HUDEP-2 (cell line): ENCODE measurements at regions not wholly inside any gene's neighbourhood (a gene's known extent, or its start where the extent isn't known, plus 50 kb on each side); places are given as distances from the start of the nearest gene placed in this dataset.
A peak's percentile ranks its signal among the peaks of the same experiment; 100 is the strongest.

Source experiments
- DNase-seq, 76 experiments: peaks; one replicate each; lab custom pipeline; 2025; ENCODE audit not compliant: unreplicated experiment in 76 of 76; lab: John Stamatoyannopoulos, UW

DNA sequence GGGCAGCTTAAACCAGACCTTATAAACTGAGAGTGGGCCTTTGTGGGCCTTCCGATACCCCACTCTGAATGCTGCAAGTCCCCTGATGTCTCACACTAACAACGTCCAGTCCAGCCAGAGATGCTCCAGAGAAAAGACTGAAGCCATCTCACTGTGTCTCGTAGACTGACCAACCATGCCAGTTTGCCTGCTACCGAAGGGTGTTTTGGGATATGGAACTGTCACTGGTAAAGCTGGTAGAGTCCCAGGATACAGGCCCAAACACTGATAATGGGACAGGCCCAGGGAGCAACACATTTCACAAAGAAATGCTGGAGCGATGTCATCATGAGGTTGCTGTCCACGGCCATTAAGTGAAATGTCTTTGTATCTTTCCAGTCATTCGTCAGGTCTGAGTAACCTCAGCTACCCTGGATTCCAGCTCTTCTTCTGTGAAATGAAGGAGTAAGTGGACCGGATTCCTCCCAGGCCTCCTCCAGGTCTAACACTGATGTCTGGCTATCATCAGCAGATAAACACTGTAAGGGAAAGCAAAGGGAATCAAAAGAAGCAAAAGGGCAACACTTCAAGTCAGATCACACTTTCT lies 81.6 kb downstream of the SLC5A7 start:
- DNase-seq: no peak

DNA sequence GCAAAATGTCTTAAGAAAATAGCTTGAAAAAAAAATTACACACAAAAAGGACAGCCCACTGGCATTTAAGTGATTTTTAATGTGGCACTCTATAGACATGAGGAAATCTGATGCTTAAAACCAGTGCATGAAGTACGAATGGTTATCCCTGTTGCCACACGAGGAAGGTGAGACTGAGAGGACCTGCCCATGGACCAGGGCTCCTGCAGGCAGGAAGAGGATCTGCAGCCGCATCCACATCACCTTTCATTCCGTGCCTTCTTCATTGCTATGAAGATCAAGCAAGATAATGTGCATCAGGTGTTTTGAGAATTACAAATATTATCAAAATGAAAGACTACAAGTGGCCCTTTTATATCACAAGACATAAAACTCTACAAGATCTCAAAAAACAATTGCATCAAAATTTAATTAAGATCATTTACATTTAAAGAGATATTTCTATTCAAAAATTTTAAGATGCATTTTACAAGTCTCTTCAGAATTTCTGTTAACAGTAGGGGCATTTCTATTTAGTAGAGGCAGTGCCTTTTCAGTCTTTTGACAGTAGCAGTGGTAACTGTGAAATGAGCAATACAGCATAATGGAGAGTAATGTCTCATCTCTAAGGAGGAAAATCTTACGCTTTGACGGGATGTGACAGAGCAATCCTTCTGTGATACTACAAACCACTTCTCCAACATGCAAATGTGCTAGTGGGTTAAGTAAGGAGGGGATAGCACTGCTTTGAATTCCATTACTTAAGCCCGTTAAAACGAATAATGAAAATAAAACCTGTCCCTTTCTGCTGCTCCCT lies 83.4 kb downstream of the SLC5A7 start:
- DNase-seq: peak in 1 of 76 experiments; percentile 1

DNA sequence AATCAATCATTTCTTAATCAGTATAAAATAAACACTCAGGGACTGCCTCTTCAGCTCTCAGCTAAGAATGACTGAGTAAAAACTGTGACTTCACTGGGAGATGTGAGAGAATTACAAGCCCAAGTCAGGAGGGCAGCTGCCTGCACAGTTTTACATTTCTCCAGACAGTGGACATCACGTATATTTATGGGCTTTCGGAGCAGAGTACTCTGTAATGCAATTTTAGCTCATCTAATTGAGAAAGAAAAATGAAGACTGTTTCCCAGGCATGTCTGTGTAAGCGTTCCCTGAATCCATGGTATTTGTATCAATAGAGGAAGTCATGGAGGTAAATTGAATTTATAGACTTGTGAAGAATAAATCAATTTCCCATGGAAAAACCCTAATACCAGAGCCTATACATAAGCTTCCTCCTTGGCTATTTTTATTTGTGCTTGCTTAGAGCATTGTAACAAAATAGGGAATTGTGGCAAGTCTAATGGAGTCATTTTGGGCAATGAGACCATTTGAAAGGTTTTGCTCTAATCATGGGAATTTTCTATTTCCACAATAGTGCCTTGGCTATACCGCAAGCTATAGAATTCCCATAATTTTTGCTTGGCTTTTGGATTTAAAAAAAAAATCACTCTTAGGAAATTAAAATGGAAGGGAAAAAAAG lies 87.2 kb downstream of the SLC5A7 start:
- DNase-seq: no peak

DNA sequence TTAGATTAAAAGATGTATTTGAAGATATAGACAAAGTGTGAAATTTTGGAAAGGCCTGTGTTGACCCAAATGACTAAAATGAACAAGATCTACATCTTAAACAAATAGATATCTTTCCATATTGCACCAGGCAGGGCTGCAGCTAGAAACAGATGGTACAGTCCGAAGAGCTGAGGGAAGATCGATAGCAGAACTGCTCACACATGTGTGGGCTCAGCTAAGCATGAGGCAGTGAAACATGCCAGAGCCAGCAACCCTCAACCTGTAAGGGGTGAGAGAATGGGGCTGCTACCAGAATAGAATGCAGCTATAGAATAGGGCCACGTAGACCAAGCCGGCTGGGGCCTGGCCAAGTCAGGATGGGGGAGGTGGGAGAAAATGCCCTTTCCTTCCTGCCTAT lies 87.8 kb downstream of the SLC5A7 start:
- DNase-seq: no peak

DNA sequence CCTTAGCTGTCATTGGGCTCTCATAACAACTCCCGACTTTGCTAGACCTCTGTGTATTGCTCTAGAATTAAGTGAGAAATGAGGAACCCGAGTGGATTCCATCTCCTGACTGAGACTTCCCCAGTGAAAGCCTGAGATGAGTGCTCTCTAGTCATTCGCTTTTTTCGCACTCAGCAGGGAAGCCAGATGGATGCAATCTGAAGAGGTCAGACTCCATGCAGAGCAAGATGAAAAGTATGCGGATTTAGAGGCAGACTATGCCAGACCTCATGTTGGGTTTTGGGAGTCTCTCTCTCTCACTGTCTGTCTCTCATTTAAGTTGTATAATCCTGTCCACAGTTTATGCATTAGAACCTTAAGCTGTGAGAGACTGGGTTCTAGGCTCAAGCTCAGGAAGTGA lies 88.6 kb downstream of the SLC5A7 start:
- DNase-seq: no peak

DNA sequence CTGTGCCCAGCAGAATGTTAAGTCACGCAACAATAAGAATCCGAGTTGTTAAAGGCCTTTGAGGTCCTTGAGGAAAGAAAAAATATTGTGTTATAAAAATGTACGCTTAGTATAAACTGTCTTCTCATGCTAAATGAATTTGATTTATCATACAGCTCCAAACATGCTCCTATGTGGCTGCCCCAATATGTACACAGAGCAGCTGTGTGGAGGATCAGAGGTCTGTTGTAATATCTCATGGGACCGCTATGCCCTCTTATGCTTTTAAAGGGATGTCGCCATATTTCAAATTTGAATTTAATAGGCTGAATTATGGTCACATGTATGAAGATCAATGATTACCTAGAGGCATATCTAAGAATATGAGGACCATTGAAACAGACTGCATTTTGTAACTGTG lies 90.2 kb downstream of the SLC5A7 start:
- no peak for DNase-seq

DNA sequence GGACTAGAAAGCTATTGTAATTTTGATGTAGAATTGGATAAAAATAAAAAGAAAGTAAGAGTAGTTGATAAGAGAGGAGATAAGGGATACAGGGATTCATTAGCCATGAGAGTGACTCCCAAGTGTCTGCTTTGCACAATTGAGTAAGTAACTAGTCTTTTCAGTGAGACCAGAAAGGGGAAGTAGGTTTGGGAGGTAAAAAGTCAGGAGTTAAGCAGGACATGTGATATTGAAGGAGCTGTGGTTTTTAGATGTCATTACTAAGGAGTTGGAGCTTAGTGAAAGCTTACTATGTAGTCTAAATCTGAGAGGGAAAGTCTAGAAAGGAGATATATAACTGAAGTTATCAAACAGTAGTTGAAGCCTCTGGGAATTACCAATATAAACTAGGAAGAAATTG lies 93.4 kb downstream of the SLC5A7 start:
- no peak for DNase-seq

DNA sequence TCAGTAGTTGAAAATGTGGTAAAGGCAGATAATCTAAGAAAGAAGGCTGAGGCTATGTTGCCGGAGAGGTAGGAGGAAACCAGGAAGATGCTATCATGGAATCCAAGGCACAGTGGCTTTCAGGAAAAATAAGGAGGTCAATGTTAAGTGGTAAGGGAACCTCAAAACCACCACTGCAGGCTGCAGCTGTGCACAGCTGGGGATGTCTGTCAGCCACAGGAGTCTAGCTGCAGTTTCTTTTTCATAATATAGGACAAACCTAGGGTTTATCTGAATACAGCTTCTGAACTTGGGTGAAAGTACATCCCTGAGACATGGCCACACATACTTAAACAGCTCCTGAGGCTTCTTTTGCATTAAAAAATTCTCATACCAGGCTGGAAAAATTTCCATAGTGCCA lies 93.9 kb downstream of the SLC5A7 start:
- DNase-seq: no peak

DNA sequence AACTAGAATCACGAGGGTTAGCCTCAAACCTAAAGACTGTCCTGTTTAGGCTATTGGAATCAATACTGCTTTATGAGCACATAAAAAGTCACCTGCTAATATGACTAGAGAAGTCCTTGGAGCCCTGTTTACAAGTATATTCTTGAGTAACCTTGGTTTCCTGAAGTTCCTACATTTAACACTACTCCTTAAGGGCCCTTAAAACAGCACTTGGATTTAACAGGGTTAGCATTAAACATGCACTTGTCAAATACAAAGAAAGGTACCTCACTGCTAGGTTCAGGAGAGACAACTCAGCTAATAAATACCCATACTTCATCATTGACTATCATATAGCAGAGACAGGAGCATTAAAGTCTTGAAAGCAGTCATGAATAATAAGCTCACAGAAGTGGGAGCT lies 96.7 kb downstream of the SLC5A7 start:
- DNase-seq: no peak

DNA sequence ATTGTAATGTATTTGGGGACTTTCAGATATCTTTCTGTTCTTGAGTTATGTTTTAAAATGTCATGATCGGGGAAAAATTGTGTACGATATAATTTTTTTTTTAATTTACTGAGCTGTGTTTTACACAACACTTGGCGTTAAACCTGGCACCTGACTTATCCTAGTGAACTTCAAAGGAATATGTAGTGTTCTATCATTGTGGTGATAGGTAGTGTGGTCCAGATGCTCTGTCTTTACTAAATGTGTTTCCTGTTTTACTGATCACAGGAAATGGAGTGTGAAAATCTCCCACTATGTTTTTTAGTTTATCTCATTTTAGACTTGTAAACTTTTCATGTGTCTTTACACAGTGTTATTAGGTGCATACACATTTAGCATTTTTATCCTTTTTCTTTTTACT lies 98.0 kb downstream of the SLC5A7 start:
- DNase-seq: no peak

DNA sequence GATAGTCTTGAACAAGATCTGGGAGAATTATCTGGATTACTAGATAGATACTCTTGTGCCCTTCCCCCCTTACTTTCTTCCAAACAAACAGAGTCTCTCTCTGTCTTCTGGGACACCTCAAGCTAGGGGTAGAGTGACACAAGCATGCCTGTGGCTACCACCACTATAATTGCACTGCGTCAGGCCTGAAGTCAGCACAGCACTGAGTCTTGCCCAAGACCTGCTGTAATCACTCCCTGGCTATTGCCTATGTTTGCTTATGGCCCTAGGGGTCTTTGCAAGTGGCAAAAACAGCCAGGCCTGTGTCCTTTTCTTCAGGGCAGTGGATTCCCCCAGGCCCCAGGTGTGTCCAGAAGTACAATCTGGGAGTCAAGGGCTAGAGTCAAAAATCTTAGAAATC lies 106.6 kb downstream of the SLC5A7 start:
- no peak for DNase-seq

DNA sequence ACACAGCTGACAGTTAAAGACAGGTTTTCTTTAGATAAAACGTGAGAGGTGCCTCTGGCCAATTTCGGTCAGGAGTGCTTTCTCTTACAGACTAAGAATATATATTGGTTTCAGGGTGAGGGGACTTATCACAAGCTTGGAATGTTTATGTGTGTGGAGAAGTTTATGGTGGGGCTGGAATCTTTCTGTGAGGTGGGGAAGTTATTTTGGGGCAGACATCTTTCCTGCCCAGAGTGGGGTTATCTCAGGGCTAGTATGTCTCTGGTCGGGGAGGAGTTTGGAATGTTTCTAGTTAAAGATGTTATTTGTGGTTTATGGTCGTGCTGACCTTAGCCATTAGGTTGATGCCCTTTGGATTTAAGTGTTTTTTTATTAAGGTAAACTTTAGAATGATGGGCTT lies 115.2 kb downstream of the SLC5A7 start:
- no peak for DNase-seq

DNA sequence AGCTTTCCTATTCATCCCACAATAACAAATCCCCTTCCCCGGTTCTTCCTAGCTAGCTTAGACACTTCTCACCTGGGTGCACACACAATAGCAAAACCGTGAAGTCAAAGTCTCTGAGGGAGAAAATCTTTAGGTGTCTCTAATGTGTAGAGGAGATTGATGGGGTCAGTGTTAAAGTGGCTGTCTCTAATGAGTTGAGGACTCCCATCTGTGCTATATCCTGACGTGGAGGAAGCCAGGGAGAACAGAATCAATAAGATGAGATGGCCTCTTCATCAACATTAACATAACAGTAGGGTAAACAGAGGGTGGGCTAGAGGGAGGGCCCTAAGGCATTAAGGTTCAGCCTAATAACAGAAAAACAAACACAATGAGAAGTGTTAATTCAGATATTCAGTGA lies 120.4 kb downstream of the SLC5A7 start:
- DNase-seq: no peak

DNA sequence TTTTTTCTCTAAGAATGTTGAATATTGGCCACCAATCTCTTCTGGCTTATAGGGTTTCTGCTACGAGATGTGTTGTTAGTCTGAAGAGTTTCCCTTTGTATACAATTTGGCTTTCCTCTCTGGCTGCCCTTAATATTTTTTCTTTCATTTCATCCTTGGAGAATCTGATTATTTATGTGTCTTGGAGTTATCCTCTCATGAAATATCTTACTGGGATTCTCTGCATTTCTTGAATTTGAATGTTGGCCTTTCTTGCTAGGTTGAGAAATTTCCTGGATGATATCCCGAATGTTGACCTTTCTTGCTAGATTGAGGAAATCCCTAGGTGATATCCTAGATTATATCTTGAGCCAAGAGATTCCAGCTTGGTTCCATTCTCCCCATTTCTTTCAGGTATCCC lies 125.6 kb downstream of the SLC5A7 start:
- no peak for DNase-seq

DNA sequence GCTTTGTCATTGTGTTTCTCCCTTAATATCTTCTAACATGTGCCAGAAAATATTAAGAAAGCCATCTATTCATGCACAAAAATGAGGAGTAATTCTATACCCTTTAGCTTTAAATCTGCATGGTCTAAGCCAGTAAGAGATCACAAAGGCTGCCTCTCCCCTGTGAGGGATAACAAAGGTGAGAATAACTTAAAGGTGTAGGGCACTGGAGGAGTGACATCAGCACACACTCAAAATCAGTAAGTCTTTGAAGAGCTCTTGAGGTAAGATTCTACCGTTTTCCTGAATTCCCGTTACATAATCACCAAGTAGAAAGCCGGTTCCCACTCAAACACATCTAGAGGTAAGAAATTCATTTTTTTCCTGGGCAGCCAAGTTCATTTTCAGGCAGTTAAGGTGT lies 123.9 kb upstream of the SULT1C3 start:
- no peak for DNase-seq

DNA sequence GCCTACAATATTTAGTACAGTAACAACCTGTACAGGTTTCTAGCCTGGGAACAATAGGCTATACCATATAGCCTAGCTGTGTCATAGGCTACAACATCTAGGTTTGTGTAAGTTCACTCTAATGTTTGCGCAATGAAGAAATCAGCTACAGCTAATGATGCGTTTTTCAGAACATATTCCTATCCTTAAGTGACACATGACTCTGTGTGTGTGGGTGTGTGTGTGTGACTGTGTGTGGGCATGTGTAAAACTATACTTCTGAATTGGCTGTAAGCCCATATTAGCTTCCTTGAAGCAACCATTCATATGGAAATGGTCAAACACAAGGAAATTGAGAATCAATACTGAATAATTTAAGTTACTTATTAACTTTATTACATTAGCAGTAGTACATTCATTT lies 120.8 kb upstream of the SULT1C3 start:
- no peak for DNase-seq

DNA sequence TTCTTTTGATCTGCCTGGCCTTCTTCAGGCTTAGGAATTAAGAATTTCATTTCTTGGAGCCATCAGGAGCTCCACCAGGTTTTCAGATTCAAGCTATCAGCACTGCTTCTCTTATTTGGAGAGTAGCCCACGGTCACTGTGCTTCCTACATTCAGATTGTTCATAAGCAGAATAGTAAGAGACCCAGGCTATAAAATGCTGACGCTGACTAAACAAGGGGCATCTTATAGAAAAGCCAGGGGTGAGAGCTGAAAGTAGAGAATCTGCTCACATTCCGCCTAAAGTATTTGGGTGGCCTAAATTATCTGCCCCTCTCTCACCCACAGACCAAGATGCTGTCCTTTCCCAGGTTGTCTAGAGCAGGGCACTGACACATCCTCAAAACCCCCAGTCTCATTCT lies 120.3 kb upstream of the SULT1C3 start:
- DNase-seq: no peak

DNA sequence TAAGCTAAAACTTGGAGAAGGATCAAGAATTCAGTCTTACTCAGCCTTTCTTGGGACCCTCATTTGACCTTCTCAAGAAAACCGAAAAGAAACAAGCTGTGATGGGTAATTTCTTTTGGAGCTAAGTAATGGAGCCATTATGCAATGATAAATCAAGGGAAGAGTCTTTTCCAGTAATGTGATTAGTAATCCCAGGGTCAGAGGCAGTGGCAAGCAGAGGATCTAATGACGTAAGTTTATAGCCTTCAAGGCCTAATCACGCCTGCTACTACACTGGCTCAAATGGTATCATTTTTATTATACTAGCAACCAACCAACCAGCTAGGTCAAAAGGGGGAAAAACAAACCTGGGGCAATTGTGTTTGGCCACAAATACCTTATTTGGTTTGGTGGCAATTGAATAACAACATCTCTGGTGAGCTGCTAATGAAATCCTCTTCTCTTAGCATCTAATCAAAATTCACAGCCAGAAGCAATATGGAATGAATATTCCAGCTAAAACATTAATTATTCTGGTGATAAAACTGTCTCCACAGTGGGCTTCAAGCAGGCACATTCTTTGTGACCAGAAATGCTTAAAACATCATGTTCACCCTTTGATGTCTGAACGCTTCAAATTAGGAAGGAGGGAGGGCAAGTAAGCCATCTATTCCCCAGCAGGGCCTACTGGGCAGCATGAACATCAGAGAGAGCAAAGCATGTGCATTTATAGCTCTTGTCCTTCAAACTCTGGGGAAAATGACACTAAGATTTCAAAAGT lies 114.9 kb upstream of the SULT1C3 start:
- no peak for DNase-seq

DNA sequence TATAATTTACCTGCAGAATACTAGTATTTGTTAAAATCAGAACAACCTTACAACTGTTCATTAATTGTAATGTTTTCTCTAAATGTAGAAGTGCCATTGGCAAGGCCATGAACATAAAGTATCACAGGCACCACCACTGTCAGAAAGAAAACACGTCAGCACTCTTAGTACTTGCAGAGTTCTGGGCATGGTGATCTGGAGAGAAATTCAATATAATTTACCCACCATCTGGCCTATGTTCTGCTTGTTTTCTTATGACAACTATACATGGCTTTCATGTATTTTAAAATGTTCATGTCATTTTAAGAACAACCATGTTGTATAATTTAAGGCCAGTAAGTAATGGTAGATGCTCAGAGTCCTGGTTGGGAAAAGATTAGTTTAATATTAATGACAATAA lies 114.2 kb upstream of the SULT1C3 start:
- no peak for DNase-seq

DNA sequence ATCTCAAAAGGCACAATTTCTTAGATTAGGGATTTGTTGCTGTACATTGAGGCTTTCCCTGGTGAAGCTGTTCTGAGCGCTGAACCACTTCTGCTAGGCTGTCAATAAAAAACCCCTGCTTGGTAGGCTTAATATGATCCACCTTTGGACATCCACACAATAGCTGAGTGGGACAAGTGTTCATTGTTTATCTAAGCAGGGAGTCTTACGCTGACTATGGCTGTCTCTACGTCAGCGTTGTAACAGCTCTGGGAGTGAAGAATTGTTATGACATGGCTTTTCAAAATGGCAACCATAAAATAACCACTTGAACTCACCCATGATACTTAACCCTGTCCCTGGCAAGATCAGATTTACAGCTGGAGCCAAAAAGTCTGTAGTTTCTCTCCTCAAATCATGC lies 111.5 kb upstream of the SULT1C3 start:
- DNase-seq: no peak

DNA sequence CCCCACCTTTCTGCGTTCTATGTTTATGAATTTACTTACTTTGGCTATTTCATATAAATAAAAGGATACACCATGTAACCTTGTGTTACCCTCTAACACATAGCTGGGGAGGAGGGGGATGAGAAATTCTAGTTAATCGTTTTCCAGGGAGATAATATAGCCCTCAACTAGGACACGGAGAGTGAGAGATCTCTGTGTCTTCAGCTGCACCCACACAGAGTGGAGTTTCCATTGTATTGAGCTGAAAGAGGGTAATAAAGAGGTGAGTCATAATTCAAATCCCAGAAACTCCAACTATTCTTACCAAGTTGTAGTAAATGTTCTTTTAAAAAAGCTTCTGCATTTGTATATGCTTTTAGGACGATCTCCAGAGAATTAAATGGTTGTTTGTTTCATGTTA lies 110.1 kb upstream of the SULT1C3 start:
- DNase-seq: no peak

DNA sequence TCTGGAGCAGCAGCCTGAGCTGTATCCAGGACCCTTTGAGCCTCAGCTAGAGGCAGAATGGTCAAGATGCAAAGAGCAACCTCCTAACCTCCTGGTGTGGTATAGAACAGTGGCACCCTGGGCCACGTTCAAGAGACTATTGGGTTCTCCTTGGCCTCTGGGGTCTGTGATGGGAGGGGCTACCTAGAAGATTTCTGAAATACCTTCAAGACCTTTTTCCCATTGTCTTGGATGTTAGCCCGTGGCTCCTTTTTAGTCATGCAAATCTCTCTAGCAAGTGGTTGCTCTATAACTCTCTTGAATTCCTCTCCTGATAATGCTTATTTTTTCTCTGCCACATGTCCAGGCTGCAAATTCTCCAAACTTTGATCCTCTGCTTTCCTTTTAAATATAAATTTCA lies 106.3 kb upstream of the SULT1C3 start:
- no peak for DNase-seq
